HG03432 (cell line): ENCODE measurements at regions not wholly inside any gene's neighbourhood (a gene's known extent, or its start where the extent isn't known, plus 50 kb on each side); places are given as distances from the start of the nearest gene placed in this dataset.
"Not testable (repeated sequence)": the region's sequence is repeated elsewhere in the genome, so short reads cannot be mapped to it uniquely, and the experiment has no call there.

Experiments
- ATAC-seq: cut with Tn5 transposase; IDR thresholded peaks from one replicate; pipeline ENCODE4 v1.9.1; 2021; ENCODE audit warnings: mild to moderate bottlenecking, moderate library complexity; ENCODE audit not compliant: unreplicated experiment

DNA sequence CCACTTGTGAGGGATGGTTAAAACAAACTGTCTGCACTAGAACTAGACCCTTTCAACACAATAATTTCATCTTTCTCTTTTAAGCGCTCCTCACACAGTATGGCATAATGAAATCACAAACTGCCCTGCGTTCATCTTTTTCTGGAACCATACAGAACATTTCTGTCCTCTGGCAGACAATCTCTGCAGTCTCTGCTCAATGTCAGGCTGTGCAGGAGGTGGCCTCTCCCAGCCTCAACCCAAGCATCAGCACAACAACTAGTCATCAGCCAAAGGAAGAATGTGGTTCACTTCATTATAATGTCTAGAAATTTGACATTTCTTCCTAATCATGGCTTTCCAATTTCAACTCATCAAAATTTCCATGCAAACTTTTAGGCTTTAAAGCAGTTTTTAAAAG, 125.1 kb upstream of the STARD13 start:
- no peak for ATAC-seq

DNA sequence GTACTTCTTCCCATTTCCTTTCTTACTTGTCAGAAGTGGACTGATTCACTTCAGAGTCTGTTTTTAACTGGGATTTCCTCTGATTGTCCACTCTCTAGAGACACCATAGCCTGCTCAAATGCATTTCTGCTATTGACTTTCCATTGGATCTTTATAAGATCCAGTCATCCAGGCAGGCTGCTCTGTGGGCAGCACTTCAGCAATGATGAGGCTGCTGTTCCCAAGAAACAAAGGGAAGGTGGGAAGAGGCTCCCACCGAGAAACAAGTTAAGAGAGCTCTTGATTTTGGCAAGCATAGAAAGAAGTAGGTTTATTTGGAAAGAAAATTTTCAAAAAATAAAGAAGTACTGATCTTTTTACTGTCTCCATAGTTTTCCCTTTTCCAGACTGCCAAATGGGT, 125.8 kb upstream of the STARD13 start:
- ATAC-seq = no peak

DNA sequence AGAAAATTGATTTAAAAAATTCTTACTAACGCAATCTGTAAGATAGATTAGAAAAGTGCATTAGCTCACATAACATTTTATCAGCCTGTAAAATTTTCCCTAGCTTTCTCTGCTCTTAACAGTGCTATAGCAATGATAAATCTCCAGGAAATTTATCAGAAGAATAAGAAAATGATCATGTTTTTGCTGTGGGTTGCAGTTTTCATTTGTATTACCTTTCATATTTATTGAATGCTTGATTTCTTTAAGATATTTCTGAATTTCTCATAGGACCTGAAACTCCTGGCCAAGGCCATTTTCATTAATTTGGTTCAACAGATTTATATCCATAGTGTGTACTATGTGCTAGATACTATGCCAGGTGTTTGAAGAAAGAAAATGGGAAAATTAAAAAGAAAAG, 130.3 kb upstream of the STARD13 start:
- no peak for ATAC-seq

DNA sequence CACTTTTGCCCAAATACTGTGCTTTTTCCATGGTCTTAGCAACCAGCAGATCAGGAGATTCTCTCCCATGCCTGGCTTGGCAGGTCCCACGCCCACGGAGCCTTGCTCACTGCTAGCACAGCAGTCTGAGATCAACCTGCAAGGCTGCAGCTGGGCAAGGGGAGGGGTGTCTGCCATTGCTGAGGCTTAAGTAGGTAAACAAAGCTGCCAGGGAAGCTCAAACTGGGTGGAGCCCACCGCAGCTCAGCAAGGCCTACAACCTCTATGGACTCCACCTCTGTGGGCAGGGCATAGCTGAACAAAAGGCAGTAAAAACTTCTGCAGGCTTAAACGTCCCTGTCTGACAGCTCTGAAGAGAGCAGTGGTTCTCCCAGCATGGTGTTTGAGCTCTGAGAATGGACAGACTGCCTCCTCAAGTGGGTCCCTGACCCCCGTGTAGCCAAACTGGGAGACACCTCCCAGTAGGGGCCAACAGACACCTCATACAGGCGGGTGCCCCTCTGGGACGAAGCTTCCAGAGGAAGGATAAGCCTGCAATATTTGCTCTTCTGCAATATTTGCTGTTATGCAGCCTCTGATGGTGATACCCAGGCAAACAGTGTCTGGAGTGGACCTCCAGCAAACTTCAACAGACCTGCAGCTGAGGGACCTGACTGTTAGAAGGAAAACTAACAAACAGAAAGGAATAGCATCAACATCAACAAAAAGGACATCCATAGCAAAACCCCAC, 132.8 kb upstream of the STARD13 start:
- ATAC-seq = not testable (repeated sequence)

DNA sequence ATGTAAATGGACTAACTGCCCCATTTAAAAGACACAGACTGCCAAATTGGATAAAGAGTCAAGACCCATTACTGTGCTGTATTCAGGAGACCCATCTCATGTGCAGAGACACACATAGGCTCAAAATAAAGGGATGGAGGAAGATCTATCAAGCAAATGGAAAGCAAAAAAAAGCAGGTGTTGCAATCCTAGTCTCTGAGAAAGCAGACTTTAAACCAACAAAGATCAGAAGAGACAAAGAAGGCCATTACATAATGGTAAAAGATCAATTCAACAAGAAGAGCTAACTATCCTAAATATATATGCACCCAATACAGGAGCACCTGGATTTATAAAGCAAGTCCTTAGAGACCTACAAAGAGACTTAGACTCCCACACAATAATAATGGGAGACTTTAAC, 134.6 kb upstream of the STARD13 start:
- not testable (repeated sequence) for ATAC-seq

DNA sequence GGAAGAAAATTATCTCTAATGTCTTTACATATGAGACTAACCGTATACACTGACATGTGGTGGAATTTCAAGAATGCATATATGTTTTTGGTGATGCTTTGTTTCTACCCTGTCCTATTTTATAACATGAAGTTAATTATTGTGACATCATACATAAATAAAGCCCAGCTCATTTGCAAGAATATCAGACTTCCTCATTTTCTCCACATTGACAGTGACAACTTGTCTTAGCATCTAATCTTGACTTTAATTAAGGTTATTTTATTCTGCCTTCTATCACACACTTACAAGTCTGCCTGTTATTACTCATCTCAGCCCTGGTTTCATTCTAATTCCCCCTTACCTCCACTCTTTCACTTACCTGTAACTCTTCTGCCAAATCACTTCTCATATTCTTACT, 140.6 kb upstream of the STARD13 start:
- ATAC-seq = no peak

DNA sequence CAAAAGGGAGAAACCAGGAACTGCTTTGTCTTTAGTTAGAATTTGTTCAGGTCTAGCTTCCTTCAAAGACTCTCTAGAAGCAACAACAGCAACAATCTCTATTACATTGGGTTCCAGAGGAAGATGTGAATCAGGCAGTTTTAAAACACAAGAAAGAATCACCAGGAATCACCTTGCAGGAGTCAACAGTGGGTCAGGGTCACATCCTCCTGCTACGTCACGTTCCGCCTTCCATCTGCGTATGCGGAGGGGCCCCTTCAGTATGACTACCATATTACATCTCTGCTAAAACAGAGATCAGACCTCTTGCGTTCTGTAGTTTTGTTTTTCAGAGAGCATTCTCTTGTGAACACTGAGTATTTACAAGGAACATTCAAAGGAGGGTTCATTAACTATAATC, 147.8 kb upstream of the STARD13 start:
- ATAC-seq = no peak

DNA sequence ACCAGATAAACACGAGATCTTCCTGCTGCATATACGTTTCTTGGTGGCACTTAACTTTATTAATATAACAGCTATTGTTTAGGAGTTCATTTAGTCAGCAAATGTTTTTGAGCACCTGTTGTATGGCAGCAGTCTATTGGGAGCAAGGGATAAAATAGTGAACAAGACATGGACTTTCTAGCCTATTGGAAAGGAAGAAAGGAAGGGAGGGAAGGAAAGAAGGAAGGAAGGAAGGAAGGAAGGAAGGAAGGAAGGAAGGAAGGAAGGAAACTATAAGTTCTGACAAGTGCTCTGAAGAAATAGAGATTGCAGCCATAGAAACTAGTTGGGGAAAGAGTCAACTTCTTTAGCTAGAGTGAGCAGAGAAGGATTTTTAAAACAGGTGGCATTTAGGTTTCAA, 149.1 kb upstream of the STARD13 start:
- no peak for ATAC-seq

DNA sequence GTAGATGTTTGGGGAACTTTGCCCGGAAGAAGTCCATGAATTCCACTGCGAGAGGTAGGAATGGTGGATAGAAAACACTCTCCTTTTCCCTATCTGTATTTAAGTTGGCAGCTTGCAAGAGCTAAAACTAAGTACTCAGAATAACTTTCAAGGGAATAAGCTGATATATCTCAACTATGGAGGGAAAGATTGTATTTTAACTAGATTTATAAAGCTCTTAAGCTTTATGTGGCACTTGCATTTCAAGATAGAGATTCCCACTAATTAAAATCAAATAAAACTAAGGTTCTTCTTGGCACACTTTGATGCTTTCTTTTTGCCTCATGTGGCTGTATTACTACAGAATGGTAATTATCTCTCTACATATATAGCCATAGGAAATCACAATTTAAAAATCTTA, 149.7 kb upstream of the STARD13 start:
- no peak for ATAC-seq

DNA sequence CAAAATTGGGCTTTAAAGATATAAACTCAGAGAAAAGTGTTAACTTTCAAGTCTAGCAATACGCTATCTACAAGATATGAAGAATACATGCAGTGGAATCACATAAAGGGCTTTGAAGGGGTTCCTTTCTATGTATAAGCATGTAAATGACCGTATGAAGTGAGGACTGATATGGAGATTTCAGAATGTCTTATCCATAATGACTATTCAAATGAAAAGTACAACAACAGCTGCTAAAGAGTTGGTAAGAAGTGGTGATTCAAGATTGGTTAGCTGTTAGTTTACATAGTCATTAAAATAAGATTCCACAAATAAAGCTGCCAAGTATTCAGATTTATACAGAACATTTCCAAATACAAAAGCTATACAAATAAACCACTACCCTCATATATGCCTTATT, 153.4 kb upstream of the STARD13 start:
- no peak for ATAC-seq

DNA sequence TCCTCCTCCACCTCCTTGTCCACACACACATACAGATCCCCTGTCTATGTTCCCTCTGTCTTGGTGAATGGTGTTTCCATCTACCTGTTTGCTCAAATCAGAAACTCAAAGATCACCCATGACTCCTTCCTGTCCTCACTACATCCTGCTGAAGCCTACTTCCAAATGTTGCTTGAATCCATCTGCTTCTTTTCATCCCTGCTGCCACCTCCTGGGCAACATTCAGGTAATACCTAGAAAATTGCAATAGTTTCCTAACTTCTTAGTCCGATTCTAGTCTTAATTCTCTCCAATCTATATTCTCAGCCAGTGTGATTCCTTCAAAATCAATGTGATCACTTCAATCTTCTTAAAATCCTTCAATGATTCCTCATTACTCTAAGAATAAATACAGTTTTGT, 155.5 kb upstream of the STARD13 start:
- no peak for ATAC-seq

DNA sequence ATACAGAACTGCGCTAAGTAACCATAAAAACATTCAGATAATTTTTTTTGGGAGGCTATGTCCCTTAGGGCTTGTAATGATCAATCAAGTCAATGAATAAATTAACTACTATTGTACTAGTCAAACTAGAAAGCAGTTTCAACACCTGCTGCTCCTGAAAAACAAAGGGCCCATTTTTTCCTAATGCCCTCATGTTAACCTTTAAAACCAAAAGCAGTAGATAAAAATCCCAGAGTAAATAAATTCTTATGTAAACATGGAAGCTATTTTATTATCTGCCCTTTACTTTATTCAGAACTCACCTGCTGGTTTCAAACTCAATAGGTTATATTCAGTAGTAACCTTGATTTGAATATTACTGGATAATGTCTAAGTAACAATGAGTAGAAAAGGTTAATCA, 159.5 kb upstream of the STARD13 start:
- ATAC-seq = no peak

DNA sequence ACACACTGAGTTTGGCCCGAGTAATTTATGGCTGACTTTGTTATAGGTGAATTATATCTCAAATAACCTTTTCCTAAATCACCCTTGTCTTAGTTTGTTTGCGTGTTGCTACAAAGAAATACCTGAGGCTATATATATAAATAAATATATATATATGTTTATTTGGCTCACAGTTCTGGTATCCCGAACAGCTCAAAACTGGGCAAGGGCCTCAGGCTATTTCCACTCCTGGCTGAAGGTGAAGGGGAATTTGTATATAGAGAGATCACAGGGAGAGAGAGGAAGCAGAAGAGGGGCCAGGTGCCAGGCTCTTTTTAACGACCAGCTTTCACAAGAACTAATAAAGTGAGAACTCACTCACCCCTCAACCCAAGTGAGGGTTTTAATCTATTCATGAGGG, 159.9 kb upstream of the STARD13 start:
- no peak for ATAC-seq

DNA sequence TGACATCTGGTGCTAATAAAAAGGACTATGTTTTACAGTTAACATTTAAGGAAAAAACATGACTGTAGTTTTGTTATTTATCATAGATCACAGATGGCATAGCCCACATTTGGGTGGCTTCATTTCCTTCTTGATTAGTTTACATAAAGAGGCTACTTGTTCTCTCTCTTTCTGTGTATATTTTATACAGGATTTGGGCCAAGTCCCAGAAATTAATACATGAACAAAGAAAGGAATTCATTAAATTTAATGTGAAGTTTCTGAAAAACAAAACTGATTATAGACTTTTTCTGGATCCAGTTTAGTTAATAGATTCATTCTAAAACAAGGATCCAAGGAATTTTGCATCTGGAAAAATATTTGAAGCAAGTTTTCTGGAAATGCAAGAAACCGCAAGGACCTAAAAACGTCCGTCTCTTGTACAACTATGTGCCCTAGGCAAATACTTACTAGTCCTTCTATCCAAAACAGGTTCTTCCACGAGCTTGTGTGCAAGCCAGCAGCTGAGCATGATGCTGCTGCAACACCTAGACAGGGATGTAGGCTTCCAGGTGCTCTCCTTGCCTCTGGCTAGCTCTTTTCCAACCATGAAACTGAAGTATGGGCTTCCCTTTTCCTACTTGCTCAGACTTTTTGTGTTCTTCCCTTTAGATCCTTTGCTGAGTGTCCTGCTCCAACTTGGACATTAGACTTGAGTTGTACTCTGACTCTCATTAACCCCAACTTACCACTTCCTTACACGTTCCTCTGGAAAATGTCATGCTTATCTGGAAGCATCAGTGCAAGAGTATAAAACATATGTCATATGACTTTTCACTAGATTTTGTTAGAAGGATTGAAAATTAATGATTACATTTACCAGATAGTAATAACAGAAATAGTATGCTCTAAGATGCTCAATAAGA, 161.5 kb upstream of the STARD13 start:
- no peak for ATAC-seq

DNA sequence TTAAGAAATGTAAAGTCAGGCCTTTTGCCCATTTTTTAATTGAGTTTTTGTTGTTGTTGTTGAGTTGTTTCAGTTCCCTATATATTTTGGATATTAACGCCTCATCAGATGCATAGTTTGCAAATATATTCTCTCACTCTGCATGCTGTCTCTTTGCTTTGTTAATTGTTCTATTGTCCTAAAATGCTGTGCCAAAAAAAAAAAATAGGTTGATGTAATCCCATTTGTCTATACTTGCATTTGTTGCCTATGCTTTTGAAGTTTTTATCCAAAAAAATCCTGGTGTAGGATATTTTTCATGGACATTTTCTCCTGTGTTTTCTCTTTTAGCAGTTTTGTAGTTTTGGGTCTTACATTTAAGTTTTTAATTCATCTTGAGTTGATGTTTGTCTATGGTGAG, 163.3 kb upstream of the STARD13 start:
- ATAC-seq = no peak

DNA sequence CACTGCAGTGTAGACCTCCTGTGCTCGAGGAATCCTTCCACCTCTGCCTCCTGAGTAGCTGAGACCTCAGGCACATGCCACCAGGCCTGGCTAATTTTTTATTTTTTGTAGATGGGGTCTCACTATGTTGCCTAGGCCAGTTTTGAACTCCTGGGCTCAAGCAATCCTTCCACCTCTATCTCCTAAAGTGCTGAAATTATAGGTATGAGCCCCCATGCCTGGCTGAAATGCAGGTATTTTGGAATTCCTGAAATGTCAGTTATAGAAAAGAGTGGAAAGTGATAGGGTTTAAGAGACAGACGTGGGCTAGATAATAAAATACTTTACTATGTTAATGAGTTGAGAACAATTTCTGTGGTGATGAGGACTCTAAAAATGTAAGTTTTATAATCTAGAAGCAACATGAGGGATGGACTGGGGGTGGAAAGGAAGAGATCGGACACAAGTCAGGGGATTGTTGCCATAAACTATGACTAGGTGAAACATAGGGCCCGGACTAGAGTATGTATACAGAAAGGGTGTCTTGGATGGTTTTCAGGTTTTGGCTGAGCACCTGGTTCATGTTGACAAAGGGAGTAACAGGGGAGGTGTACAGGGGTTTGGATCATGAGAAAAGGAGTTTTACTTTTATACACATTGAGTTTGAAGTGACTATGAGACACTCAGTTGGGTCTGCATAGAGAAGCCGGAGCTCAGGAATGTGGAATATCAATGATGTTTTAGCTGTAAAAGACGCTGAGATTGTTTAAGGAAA, 165.6 kb upstream of the STARD13 start:
- no peak for ATAC-seq

DNA sequence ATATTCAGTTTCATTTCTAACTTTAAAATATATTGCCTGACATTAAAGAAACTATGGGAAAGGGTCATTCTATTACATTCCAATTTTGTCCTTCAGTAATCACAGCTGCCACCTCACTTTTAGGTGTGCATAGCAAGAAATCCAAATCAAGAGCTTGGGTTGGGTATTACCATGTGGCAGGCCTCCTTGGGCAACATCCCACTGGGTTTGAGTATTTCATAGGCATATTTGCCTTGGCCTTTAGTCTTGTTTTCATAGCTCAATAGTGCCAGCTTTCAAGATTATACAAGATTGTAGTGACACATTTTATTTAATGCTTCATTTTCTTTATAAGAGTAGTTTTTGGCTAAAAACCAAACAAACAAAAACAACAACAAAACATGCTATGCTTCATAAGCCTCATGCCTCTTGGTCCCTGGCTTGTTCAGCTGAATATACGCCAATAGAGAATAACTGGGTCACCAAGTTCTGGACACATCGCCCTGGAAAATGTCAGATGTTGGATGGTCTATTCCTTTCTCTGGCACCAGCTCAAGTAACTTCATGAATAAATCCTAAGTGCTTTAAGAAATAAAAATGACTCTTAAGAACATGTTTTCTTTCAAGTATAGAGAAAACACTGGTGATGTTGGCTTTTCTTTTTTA, 167.4 kb upstream of the STARD13 start:
- ATAC-seq = no peak

DNA sequence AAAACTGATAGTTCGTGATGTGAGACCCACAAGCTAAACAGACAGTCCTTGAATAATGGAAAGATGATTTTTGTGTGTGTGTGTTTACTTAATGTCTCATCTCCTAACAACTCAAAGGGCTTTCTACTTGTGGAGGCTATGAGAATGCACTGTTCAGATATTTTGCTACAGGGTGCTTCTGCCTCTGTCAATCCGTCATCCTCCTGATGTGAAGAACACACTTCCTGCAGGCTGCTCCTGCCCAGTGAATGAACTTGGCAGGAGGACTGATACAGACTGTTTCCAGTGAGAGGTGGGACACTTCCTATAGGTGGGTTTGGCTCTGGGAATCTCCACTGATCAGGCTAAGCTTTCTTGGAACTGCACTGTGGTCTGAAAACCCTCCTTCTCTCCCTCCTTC, 168.4 kb upstream of the STARD13 start:
- ATAC-seq = no peak

DNA sequence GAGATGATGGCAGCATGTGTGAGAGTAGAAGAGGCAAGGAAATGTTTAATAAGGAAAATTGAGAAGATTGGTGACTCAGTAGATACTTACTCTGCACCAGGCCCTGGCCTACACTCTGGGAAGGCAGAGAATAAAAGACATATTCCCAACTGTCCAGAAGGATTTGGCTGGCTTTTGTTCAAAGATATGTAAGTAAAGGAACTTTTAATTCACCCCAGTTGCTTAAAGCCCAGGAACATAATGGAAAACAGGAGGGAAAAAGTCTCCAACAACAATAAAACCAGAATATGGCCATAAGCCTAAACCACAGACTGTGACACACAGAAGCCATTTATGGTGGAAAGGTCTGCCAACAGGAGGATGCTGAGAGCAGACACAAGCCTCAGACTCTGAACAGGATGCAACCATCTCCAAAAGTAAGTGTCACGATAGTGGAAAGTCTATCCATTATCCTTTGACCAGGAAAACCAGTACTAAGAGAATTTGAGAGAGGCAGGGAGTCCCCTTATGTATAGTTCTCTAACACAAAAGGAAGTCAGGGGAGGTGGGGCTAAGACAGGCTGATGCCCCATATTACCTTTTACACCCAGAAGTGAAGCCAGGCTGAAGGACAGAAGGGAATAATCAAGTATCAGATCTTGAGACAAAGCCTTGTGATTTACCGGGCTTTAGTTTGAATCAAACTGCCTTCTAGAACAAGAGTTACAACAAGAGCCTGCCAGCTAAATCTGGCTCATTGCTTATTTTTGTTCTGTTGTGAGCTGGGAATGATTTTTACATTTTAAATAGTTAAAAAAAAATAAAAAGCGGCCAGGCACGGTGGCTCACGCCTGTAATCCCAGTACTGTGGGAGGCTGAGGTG, 169.5 kb upstream of the STARD13 start:
- ATAC-seq = no peak

DNA sequence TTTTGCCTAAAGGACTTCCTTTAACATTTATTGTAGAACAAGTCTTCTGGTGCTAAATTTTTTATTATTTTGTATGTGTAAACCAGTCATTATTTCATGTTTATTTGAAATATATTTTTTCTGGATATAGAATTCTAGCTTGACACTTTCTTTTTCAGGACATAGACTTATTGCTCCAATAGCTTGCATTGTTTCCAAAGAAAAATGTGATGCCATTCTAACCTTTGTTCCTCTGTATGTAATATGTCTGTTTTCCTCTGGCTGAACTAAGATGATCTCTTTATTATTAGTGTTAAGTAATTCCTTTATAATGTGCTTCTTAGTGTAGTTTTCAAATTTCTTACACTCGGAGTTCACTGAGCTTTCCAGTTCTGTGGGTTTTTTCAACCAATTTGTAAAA, 174.1 kb upstream of the STARD13 start:
- ATAC-seq = no peak
